Adrenal gland (tissue), 5 donors: ENCODE measurements at regions not wholly inside any gene's neighbourhood (a gene's known extent, or its start where the extent isn't known, plus 50 kb on each side); places are given as distances from the start of the nearest gene placed in this dataset.

ENCODE experiments used
- POLR2A ChIP-seq, 2 donors: fragments of 450-650 bp; IDR thresholded peaks; one replicate each; pipeline ENCODE4 v1.6.1; 2017; ENCODE audit warnings: antibody characterized with exemption in 2 of 2, mild to moderate bottlenecking in 2 of 2, moderate library complexity in 1 of 2
- TF ChIP-seq, protein P1 (sequence below), 6 experiments: fragments of 450-650 bp in 4 of 6; fragments of 200-600 bp in 2 of 6; sonication (generic) in 1 of 6; IDR thresholded peaks; 1 replicate in 5 of 6; 2 replicates in 1 of 6; pipeline versions ENCODE4 v1.5.1 to v1.8.0; 2016 to 2021; ENCODE audit warnings: antibody characterized with exemption in 6 of 6, mild to moderate bottlenecking in 2 of 6, moderate library complexity in 1 of 6
- donor health status: DM: no; HTN: no; CAD: no.

- TF ChIP-seq POLR2A (IDR thresholded peaks at IDR 0.05) = no peak
- TF ChIP-seq, protein P1, sequence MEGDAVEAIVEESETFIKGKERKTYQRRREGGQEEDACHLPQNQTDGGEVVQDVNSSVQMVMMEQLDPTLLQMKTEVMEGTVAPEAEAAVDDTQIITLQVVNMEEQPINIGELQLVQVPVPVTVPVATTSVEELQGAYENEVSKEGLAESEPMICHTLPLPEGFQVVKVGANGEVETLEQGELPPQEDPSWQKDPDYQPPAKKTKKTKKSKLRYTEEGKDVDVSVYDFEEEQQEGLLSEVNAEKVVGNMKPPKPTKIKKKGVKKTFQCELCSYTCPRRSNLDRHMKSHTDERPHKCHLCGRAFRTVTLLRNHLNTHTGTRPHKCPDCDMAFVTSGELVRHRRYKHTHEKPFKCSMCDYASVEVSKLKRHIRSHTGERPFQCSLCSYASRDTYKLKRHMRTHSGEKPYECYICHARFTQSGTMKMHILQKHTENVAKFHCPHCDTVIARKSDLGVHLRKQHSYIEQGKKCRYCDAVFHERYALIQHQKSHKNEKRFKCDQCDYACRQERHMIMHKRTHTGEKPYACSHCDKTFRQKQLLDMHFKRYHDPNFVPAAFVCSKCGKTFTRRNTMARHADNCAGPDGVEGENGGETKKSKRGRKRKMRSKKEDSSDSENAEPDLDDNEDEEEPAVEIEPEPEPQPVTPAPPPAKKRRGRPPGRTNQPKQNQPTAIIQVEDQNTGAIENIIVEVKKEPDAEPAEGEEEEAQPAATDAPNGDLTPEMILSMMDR (IDR thresholded peaks at IDR 0.05) = no peak
Observed at GRCh38 chr4:79697444-79697843, 289.4 kb upstream of the GK2 start.
